WTC11 (cell line): ENCODE measurements at regions not wholly inside any gene's neighbourhood (a gene's known extent, or its start where the extent isn't known, plus 50 kb on each side); places are given as distances from the start of the nearest gene placed in this dataset.
A peak's percentile ranks its signal among the peaks of the same experiment; 100 is the strongest.

Source experiments
- ATAC-seq: fragments of 200-7000 bp; cut with Tn5 transposase; 2 replicates; pipeline ENCODE4 v1.10.0; 2021; ENCODE audit warnings: mild to moderate bottlenecking, moderate library complexity
- CTCF ChIA-PET: fragments of 300-600 bp; sonication (Branson Sonifier 250); formaldehyde crosslinking; loops from one replicate; lab custom pipeline; 2021; ENCODE audit warnings: antibody characterized with exemption; lab: Charles Lee
- POLR2A ChIA-PET: fragments of 350-600 bp; sonication (Branson Sonifier 250); formaldehyde crosslinking; loops from one replicate; lab custom pipeline; 2021; ENCODE audit warnings: antibody characterized with exemption; lab: Charles Lee
- DNase-seq: peaks from one replicate; pipeline ENCODE4 v3.0.0; 2021; ENCODE audit warnings: low spot score
- H3K27ac Mint-ChIP-seq: 2 replicates; pipeline ENCODE4 v1.8.0; 2021; ENCODE audit warnings: mixed read lengths
- H3K27me3 Mint-ChIP-seq: 2 replicates; pipeline ENCODE4 v1.8.0; 2021; ENCODE audit warnings: low read depth, mild to moderate bottlenecking, moderate library complexity, mixed read lengths
- H3K36me3 Mint-ChIP-seq: 2 replicates; pipeline ENCODE4 v1.8.0; 2021; ENCODE audit warnings: mixed read lengths
- H3K4me1 Mint-ChIP-seq: 2 replicates; pipeline ENCODE4 v1.8.0; 2022; ENCODE audit warnings: mixed read lengths
- H3K4me3 Mint-ChIP-seq: 2 replicates; pipeline ENCODE4 v1.8.0; 2021; ENCODE audit warnings: mild to moderate bottlenecking, moderate library complexity, mixed read lengths
- H3K9me3 Mint-ChIP-seq: 2 replicates; pipeline ENCODE4 v1.8.0; 2021; ENCODE audit warnings: mixed read lengths
- AFF4 ChIP-seq: sonication (generic); formaldehyde crosslinking; IDR thresholded peaks from 2 replicates; pipeline ENCODE4 v1.8.1; 2023; ENCODE audit warnings: mild to moderate bottlenecking, missing genetic modification reagents, borderline replicate concordance
- AR ChIP-seq: fragments of 250-450 bp; sonication (Bioruptor Pico); IDR thresholded peaks from 2 replicates; pipeline ENCODE4 v1.9.0; 2021; ENCODE audit warnings: mild to moderate bottlenecking
- E2F5 ChIP-seq: sonication (generic); formaldehyde crosslinking; IDR thresholded peaks from 2 replicates; pipeline ENCODE4 v1.8.1; 2022; ENCODE audit warnings: mild to moderate bottlenecking, moderate library complexity, missing genetic modification reagents
- GABPB1 ChIP-seq: sonication (generic); formaldehyde crosslinking; IDR thresholded peaks from 2 replicates; pipeline ENCODE4 v1.8.1; 2023; ENCODE audit warnings: mild to moderate bottlenecking, missing genetic modification reagents
- HMGA2 ChIP-seq: fragments of 250-450 bp; sonication (Bioruptor Pico); IDR thresholded peaks from 2 replicates; pipeline ENCODE4 v1.4.0; 2021; ENCODE audit warnings: mild to moderate bottlenecking, moderate library complexity
- HMGXB4 ChIP-seq: sonication (generic); formaldehyde crosslinking; IDR thresholded peaks from 2 replicates; pipeline ENCODE4 v1.8.1; 2023; ENCODE audit warnings: mild to moderate bottlenecking, moderate library complexity, missing genetic modification reagents
- JUN ChIP-seq: sonication (generic); formaldehyde crosslinking; IDR thresholded peaks from 2 replicates; pipeline ENCODE4 v1.8.0; 2023; ENCODE audit warnings: mild to moderate bottlenecking, missing genetic modification reagents
- MAX ChIP-seq: sonication (generic); formaldehyde crosslinking; IDR thresholded peaks from 2 replicates; pipeline ENCODE4 v1.8.0; 2022; ENCODE audit warnings: mild to moderate bottlenecking, missing genetic modification reagents
- MXD4 ChIP-seq: fragments of 250-450 bp; sonication (Bioruptor Pico); IDR thresholded peaks from 2 replicates; pipeline ENCODE4 v1.8.0; 2021; ENCODE audit warnings: mild to moderate bottlenecking, moderate library complexity, borderline replicate concordance
- NR2C2 ChIP-seq: sonication (generic); formaldehyde crosslinking; IDR thresholded peaks from 2 replicates; pipeline ENCODE4 v1.8.0; 2022; ENCODE audit warnings: mild to moderate bottlenecking, missing genetic modification reagents
- PRDM15 ChIP-seq: sonication (generic); formaldehyde crosslinking; IDR thresholded peaks from 2 replicates; pipeline ENCODE4 v1.8.0; 2022; ENCODE audit warnings: missing genetic modification reagents
- RORB ChIP-seq: fragments of 250-450 bp; sonication (Bioruptor Pico); IDR thresholded peaks from 2 replicates; pipeline ENCODE4 v1.9.0; 2021; ENCODE audit warnings: mild to moderate bottlenecking
- TCF7 ChIP-seq: sonication (generic); formaldehyde crosslinking; IDR thresholded peaks from 2 replicates; pipeline ENCODE4 v1.8.0; 2022; ENCODE audit warnings: mild to moderate bottlenecking, low read depth, missing genetic modification reagents, moderate library complexity
- TEAD1 ChIP-seq: sonication (generic); formaldehyde crosslinking; IDR thresholded peaks from 2 replicates; pipeline ENCODE4 v1.8.0; 2022; ENCODE audit warnings: mild to moderate bottlenecking, missing genetic modification reagents
- TEAD4 ChIP-seq: sonication (generic); formaldehyde crosslinking; IDR thresholded peaks from 2 replicates; pipeline ENCODE4 v1.8.0; 2022; ENCODE audit warnings: mild to moderate bottlenecking, missing genetic modification reagents
- ZNF121 ChIP-seq: sonication (generic); formaldehyde crosslinking; IDR thresholded peaks from 2 replicates; pipeline ENCODE4 v1.8.0; 2023; ENCODE audit warnings: missing genetic modification reagents
- ZNF232 ChIP-seq: sonication (generic); formaldehyde crosslinking; IDR thresholded peaks from 2 replicates; pipeline ENCODE4 v1.8.0; 2022; ENCODE audit warnings: mild to moderate bottlenecking, missing genetic modification reagents
- ZNF281 ChIP-seq: sonication (generic); formaldehyde crosslinking; IDR thresholded peaks from 2 replicates; pipeline ENCODE4 v1.8.0; 2023; ENCODE audit warnings: mild to moderate bottlenecking, missing genetic modification reagents
- ZNF416 ChIP-seq: fragments of 250-450 bp; sonication (Bioruptor Pico); IDR thresholded peaks from 2 replicates; pipeline ENCODE4 v1.9.0; 2021; ENCODE audit warnings: mild to moderate bottlenecking, inconsistent platforms

GRCh38 chr17:33922971-33923370, 332.1 kb upstream of the CCL2 start (continued):
- TF ChIP-seq AFF4 (CRISPR knock-in tag) (no peak), ZNF416 (CRISPR knock-in tag) (no peak), ZNF281 (CRISPR knock-in tag) (no peak), NR2C2 (no peak), AR (CRISPR knock-in tag) (no peak)

GRCh38 chr17:33924104-33924503, 331.0 kb upstream of the CCL2 start:
- ATAC-seq (0 out of 2 replicates have a peak, but pooled peaks have one; percentile 13), DNase-seq (no peak)
- peaks cover 24% of the 10 kb centered on the region for H3K4me1 Mint-ChIP-seq
- ChIA-PET CTCF (no interaction called here), POLR2A (no interaction called here)
- H3K9me3 Mint-ChIP-seq = no peaks in the 10 kb centered on the region
- no peak overlapping the region for H3K27ac Mint-ChIP-seq
- no peaks in the 10 kb centered on the region for H3K27me3 Mint-ChIP-seq
- no peaks in the 10 kb centered on the region for H3K36me3 Mint-ChIP-seq
- TF ChIP-seq MXD4 = no peak
- no peak for TF ChIP-seq RORB
- no peak for TF ChIP-seq JUN (CRISPR knock-in tag)
- TF ChIP-seq MAX = no peak
- TF ChIP-seq, all 79 proteins: peak for 0
- H3K4me3 Mint-ChIP-seq = no peak overlapping the region

GRCh38 chr17:33925649-33926048, 329.4 kb upstream of the CCL2 start:
- no peaks in the 10 kb centered on the region for H3K36me3 Mint-ChIP-seq
- TF ChIP-seq HMGA2 (CRISPR knock-in tag) = no peak
- no peak for TF ChIP-seq PRDM15 (CRISPR knock-in tag)
- no peak for TF ChIP-seq HMGXB4 (CRISPR knock-in tag)
- no peak for TF ChIP-seq ZNF121 (CRISPR knock-in tag)
- no peak for TF ChIP-seq TCF7 (CRISPR knock-in tag)
- no peak for TF ChIP-seq TEAD4
- no peak for TF ChIP-seq ZNF232 (CRISPR knock-in tag)
- no peak for TF ChIP-seq GABPB1 (CRISPR knock-in tag)
- TF ChIP-seq E2F5 = no peak
- no peak for TF ChIP-seq TEAD1

More at GRCh38 chr17:33925649-33926048, 329.4 kb upstream of the CCL2 start:
- DNase-seq = no peak
- H3K27ac Mint-ChIP-seq = no peak overlapping the region
- no peak for ATAC-seq
- CTCF ChIA-PET = no interaction called here
- H3K4me1 Mint-ChIP-seq = peaks cover 40% of the 10 kb centered on the region
- POLR2A ChIA-PET = interaction anchor here (0.7 kb wide), 1 partner anchor 69 kb away, joined by 3 read pairs; no protein-coding TSS in a partner anchor
- H3K27me3 Mint-ChIP-seq = no peaks in the 10 kb centered on the region
- H3K4me3 Mint-ChIP-seq = no peak overlapping the region
- H3K9me3 Mint-ChIP-seq = no peaks in the 10 kb centered on the region
